Heart left ventricle (tissue), 16 donors: ENCODE measurements at regions not wholly inside any gene's neighbourhood (a gene's known extent, or its start where the extent isn't known, plus 50 kb on each side); places are given as distances from the start of the nearest gene placed in this dataset.

Experiments
- ATAC-seq, 4 donors: fragments of 200-7000 bp; cut with Tn5 transposase; one replicate each; pipeline ENCODE4 v1.9.1; 2020 to 2022; ENCODE audit warnings: moderate library complexity in 4 of 4, mild to moderate bottlenecking in 3 of 4, moderate number of reproducible peaks in 1 of 4
- DNase-seq, 5 donors: peaks; one replicate each; pipeline ENCODE4 v3.0.0-alpha.2; 2020
- H3K27ac ChIP-seq, 12 donors: fragments of 200-600 bp; sonication (generic) in 4 of 12; one replicate each; pipeline versions ENCODE4 v1.5.0 to v1.8.0; 2016 to 2022; ENCODE audit warnings: mild to moderate bottlenecking in 2 of 12
- H3K27me3 ChIP-seq, 9 donors: fragments of 200-600 bp; sonication (generic) in 2 of 9; one replicate each; pipeline versions ENCODE4 v1.5.1 to v1.8.0; 2016 to 2022; ENCODE audit warnings: mild to moderate bottlenecking in 3 of 9
- H3K36me3 ChIP-seq, 9 donors: fragments of 200-600 bp; sonication (generic) in 2 of 9; one replicate each; pipeline versions ENCODE4 v1.5.0 to v1.8.0; 2018 to 2022; ENCODE audit warnings: mild to moderate bottlenecking in 2 of 9
- H3K4me1 ChIP-seq, 12 donors: fragments of 200-600 bp; sonication (generic) in 4 of 12; one replicate each; pipeline versions ENCODE4 v1.5.0 to v1.8.0; 2016 to 2022; ENCODE audit warnings: mild to moderate bottlenecking in 3 of 12
- H3K4me3 ChIP-seq, 12 donors: fragments of 200-600 bp; sonication (generic) in 4 of 12; one replicate each; pipeline versions ENCODE4 v1.5.0 to v1.8.0; 2017 to 2022; ENCODE audit warnings: mild to moderate bottlenecking in 9 of 12, moderate library complexity in 4 of 12
- H3K9me3 ChIP-seq, 12 donors: fragments of 200-600 bp; sonication (generic) in 4 of 12; one replicate each; pipeline versions ENCODE4 v1.5.0 to v1.8.0; 2016 to 2022; ENCODE audit warnings: mild to moderate bottlenecking in 1 of 12
- CTCF ChIP-seq, 12 donors: fragments of 200-600 bp; sonication (generic) in 4 of 12; IDR thresholded peaks; one replicate each; pipeline versions ENCODE4 v1.5.0 to v1.8.0; 2018 to 2022; ENCODE audit warnings: antibody characterized with exemption in 12 of 12, mild to moderate bottlenecking in 5 of 12
- POLR2A ChIP-seq, 2 donors: fragments of 450-650 bp; IDR thresholded peaks; one replicate each; pipeline ENCODE4 v1.6.1; 2017; ENCODE audit warnings: antibody characterized with exemption in 2 of 2, mild to moderate bottlenecking in 2 of 2, moderate library complexity in 2 of 2
- WGBS, 4 donors: extraction: QIAGEN DNeasy Blood & Tissue Kit in 2 of 4; methylation state at CpG; one replicate each; pipeline versions ENCODE4 v1.1.5 to v1.1.7; 2013 to 2018; 5-methylcytosine and 5-hydroxymethylcytosine counted together
- intact Hi-C, 10 donors: fragments of 100-400 bp; cut with DNase I; formaldehyde crosslinking; loops; one replicate each; pipeline versions ENCODE4 v1.11.1 to v1.14.2; 2022
- donor health status: ischemic (EF 13 %, LVEDD 7.1; RV severe dilation, severe dysfunction).
- donor health status: healthy with polysubstance abuse.
- donor health status: DM: no; HTN: yes; CAD: no.
- donor health status: DM: no; HTN: no; CAD: no.
- donor health status: ischemic (EF 25% LVEDD 6.9; RV normal size, moderate dysfunction).
- donor health status: ischemic (EF 25% LVEDD 5.7; RV mildly dilated, moderate dysfunction).
- donor health status: healthy.
- donor health status: DM: yes; HTN: yes; CAD: no.
- donor health status: ischemic (EF 35%, LVEDD 5.7; RV mildly dilated, moderate dysfunction).
- donor health status: nonischemic (EF 11% LVEDD 7.7; RV severe dilation, severe dysfunction).
- donor health status: DM: yes; HTN: yes; CAD: no.
- donor health status: PGD.
- donor health status: ischemic (EF 29% LVEDD 5.4; RV normal size, mild dysfunction).
- donor health status: nonischemic (EF 23%, LVEDD 6.1; RV moderate dilation, normal function).

GRCh38 chr4:33062155-33062806 lies 2342.1 kb downstream of the PCDH7 start:
- ATAC-seq: no peak
- H3K27ac ChIP-seq: no peak overlapping the region
- WGBS, 4 donors: 65 to 69% (median 66%) methylated on average over 3 of the region's 3 CpGs

GRCh38 chr4:33063241-33063640 lies 2343.1 kb downstream of the PCDH7 start:
- H3K4me3 ChIP-seq: no peak overlapping the region
- peaks cover 0 to 1% (median 0%) of the 10 kb centered on the region in 12 donors for H3K9me3 ChIP-seq
- no peak overlapping the region for H3K27ac ChIP-seq
- H3K36me3 ChIP-seq: no peaks in the 10 kb centered on the region
- H3K4me1 ChIP-seq: peaks cover 0 to 4% (median 0%) of the 10 kb centered on the region in 12 donors
- ATAC-seq: no peak
- TF ChIP-seq POLR2A (IDR thresholded peaks at IDR 0.05): no peak
- TF ChIP-seq CTCF (IDR thresholded peaks at IDR 0.05): no peak
- DNase-seq: no peak
- WGBS, 4 donors: 27 to 34% (median 30%) methylated on average over 2 of the region's 2 CpGs
- intact Hi-C loops: no loop called here
- no peaks in the 10 kb centered on the region for H3K27me3 ChIP-seq

More at GRCh38 chr4:33062155-33062806, 2342.1 kb downstream of the PCDH7 start:
- peaks cover 0 to 4% (median 0%) of the 10 kb centered on the region in 12 donors for H3K4me1 ChIP-seq
- DNase-seq: no peak
- no peaks in the 10 kb centered on the region for H3K36me3 ChIP-seq
- H3K4me3 ChIP-seq: no peak overlapping the region
- H3K9me3 ChIP-seq: no peaks in the 10 kb centered on the region
- no peaks in the 10 kb centered on the region for H3K27me3 ChIP-seq
- intact Hi-C loops: no loop called here
- TF ChIP-seq POLR2A (IDR thresholded peaks at IDR 0.05): no peak
- TF ChIP-seq CTCF (IDR thresholded peaks at IDR 0.05): no peak

GRCh38 chr4:33064238-33064637 lies 2344.1 kb downstream of the PCDH7 start:
- peaks cover 0 to 4% (median 0%) of the 10 kb centered on the region in 12 donors for H3K4me1 ChIP-seq
- H3K36me3 ChIP-seq: no peaks in the 10 kb centered on the region
- no peaks in the 10 kb centered on the region for H3K27me3 ChIP-seq
- DNase-seq: no peak
- WGBS, 4 donors: 83 to 93% (median 86%) methylated on average over 1 of the region's 1 CpG
- intact Hi-C loops: no loop called here
- TF ChIP-seq POLR2A (IDR thresholded peaks at IDR 0.05) (no peak), CTCF (IDR thresholded peaks at IDR 0.05) (no peak)
- ATAC-seq: no peak
- H3K4me3 ChIP-seq: no peak overlapping the region
- H3K27ac ChIP-seq: no peak overlapping the region
- H3K9me3 ChIP-seq: peaks cover 0 to 7% (median 0%) of the 10 kb centered on the region in 12 donors

GRCh38 chr4:33065749-33066148 lies 2345.6 kb downstream of the PCDH7 start:
- no peak for DNase-seq
- intact Hi-C loops: no loop called here
- no peak for ATAC-seq
- 92 to 97% (median 94%) methylated on average over 8 of the region's 8 CpGs for WGBS, 4 donors
- no peak overlapping the region for H3K27ac ChIP-seq
- H3K4me3 ChIP-seq: no peak overlapping the region
- H3K36me3 ChIP-seq: no peaks in the 10 kb centered on the region
- no peaks in the 10 kb centered on the region for H3K27me3 ChIP-seq
- TF ChIP-seq CTCF (IDR thresholded peaks at IDR 0.05) (no peak), POLR2A (IDR thresholded peaks at IDR 0.05) (no peak)
- H3K4me1 ChIP-seq: peaks cover 0 to 4% (median 0%) of the 10 kb centered on the region in 12 donors
- H3K9me3 ChIP-seq: peaks cover 0 to 12% (median 0%) of the 10 kb centered on the region in 12 donors
